Panc1 (cell line): ENCODE measurements at regions not wholly inside any gene's neighbourhood (a gene's known extent, or its start where the extent isn't known, plus 50 kb on each side); places are given as distances from the start of the nearest gene placed in this dataset.

Experiments used
- ATAC-seq: fragments of 200-7000 bp; cut with Tn5 transposase; 2 replicates; pipeline ENCODE4 v1.9.1; 2020; ENCODE audit warnings: mild to moderate bottlenecking, moderate library complexity
- BruUV-seq: library from RNA; stranded (reverse); fragments of 400-500 nt; replicated peaks from 2 replicates; lab custom pipeline; 2021; lab: Mats Ljungman, UMichigan
- CTCF ChIA-PET: fragments of 300-600 bp; sonication (Branson Sonifier 250); formaldehyde crosslinking; loops from one replicate; lab custom pipeline; 2022; ENCODE audit warnings: antibody characterized with exemption; lab: Charles Lee
- POLR2A ChIA-PET: fragments of 300-600 bp; sonication (Branson Sonifier 250); formaldehyde crosslinking; loops from one replicate; lab custom pipeline; 2022; ENCODE audit warnings: antibody characterized with exemption; lab: Charles Lee
- DNase-seq: peaks from one replicate; pipeline ENCODE4 v3.0.0-alpha.2; 2010; ENCODE audit warnings: low read depth, low spot score
- H3K27ac ChIP-seq: 2 replicates; pipeline ENCODE4 v1.5.1; 2011; ENCODE audit warnings: mild to moderate bottlenecking, low read length, inconsistent platforms
- H3K27me3 ChIP-seq: fragments of 200-500 bp; sonication (Bioruptor generic); 2 replicates; pipeline ENCODE4 v1.6.0; 2014; ENCODE audit warnings: low read length, inconsistent platforms; ENCODE audit not compliant: control insufficient read depth, insufficient read depth
- H3K36me3 ChIP-seq: fragments of 200-500 bp; sonication (Bioruptor generic); 2 replicates; pipeline ENCODE4 v1.5.1; 2014; ENCODE audit warnings: inconsistent platforms, mild to moderate bottlenecking, low read length, moderate library complexity; ENCODE audit not compliant: control insufficient read depth, insufficient read depth
- H3K4me1 ChIP-seq: 2 replicates; pipeline ENCODE4 v1.5.1; 2011; ENCODE audit warnings: inconsistent platforms, mild to moderate bottlenecking, low read length, moderate library complexity; ENCODE audit not compliant: control insufficient read depth, insufficient read depth
- H3K4me3 ChIP-seq, 2 experiments: 2 replicates each; pipeline ENCODE4 v1.5.1; 2011 to 2012; ENCODE audit warnings: low read depth in 2 of 2, low read length in 2 of 2, mild to moderate bottlenecking in 2 of 2, inconsistent platforms in 1 of 2, moderate library complexity in 1 of 2
- H3K9me3 ChIP-seq: fragments of 200-500 bp; sonication (Bioruptor generic); 2 replicates; pipeline ENCODE4 v1.5.1; 2014; ENCODE audit warnings: low read depth, mild to moderate bottlenecking, inconsistent platforms, low read length, moderate library complexity; ENCODE audit not compliant: control insufficient read depth, insufficient read depth
- CTCF ChIP-seq: fragments of 450-650 bp; IDR thresholded peaks from 2 replicates; pipeline ENCODE4 v1.5.1; 2017; ENCODE audit warnings: mild to moderate bottlenecking
- POLR2AphosphoS5 ChIP-seq: IDR thresholded peaks from 2 replicates; pipeline ENCODE4 v1.6.1; 2012; ENCODE audit warnings: mild to moderate bottlenecking, low read depth, low read length, moderate library complexity
- REST ChIP-seq, 2 experiments: IDR thresholded peaks; 2 replicates each; pipeline ENCODE4 v1.6.1; 2011 to 2012; ENCODE audit warnings: low read depth in 2 of 2, control low read depth in 1 of 2, low read length in 1 of 2, mild to moderate bottlenecking in 1 of 2, moderate library complexity in 1 of 2; ENCODE audit not compliant: insufficient read depth in 1 of 2
- SIN3A ChIP-seq: IDR thresholded peaks from 2 replicates; pipeline ENCODE4 v1.6.1; 2012; ENCODE audit warnings: low read depth, mild to moderate bottlenecking, low read length, moderate library complexity, borderline replicate concordance; ENCODE audit not compliant: insufficient read depth
- TCF7L2 ChIP-seq: IDR thresholded peaks from 2 replicates; pipeline ENCODE4 v1.6.1; 2011; ENCODE audit warnings: mild to moderate bottlenecking, low read depth, low read length, inconsistent platforms
- in situ Hi-C: cut with HindIII; loops from 2 replicates; pipeline ENCODE4 v1.10.0; 2016; ENCODE audit warnings: low sequenced_read_pairs, low pct_unique_long_range_greater_than_20kb
- intact Hi-C: fragments of 100-400 bp; cut with micrococcal nuclease; formaldehyde crosslinking; loops from one replicate; pipeline ENCODE4 v1.10.0; 2022; ENCODE audit not compliant: unreplicated experiment

- Histone ChIP-seq H3K27me3 (no peaks in the 10 kb centered on the region), H3K4me3 (no peak overlapping the region), H3K9me3 (no peaks in the 10 kb centered on the region), H3K27ac (no peak overlapping the region), H3K4me1 (no peaks in the 10 kb centered on the region), H3K36me3 (no peaks in the 10 kb centered on the region)
- in situ Hi-C loops, result no loop called here
- intact Hi-C loops, result no loop called here
- no peak for DNase-seq
- ChIA-PET CTCF (no interaction called here), POLR2A (no interaction called here)
- BruUV-seq, result no TSS peak
- TF ChIP-seq SIN3A (no peak), POLR2AphosphoS5 (no peak), REST (IDR thresholded peaks at IDR 0.05; ENCODE audit: insufficient read depth in 1 of 2, low read depth in 2 of 2, low read length in 1 of 2) (no peak), TCF7L2 (no peak), CTCF (no peak)
- ATAC-seq, result no peak
Observed at GRCh38 chr10:78185693-78186055, 152.0 kb downstream of the RPS24 start.

- POLR2A ChIA-PET, result no interaction called here
- CTCF ChIA-PET, result no interaction called here
- Histone ChIP-seq H3K36me3 (no peaks in the 10 kb centered on the region), H3K4me3 (no peak overlapping the region), H3K27me3 (no peaks in the 10 kb centered on the region), H3K4me1 (no peaks in the 10 kb centered on the region), H3K27ac (no peak overlapping the region), H3K9me3 (no peaks in the 10 kb centered on the region)
- in situ Hi-C loops (no loop called here), intact Hi-C loops (no loop called here)
- no peak for TF ChIP-seq REST (IDR thresholded peaks at IDR 0.05; ENCODE audit: insufficient read depth in 1 of 2, low read depth in 2 of 2, low read length in 1 of 2)
- no peak for TF ChIP-seq CTCF
- TF ChIP-seq SIN3A, result no peak
- no peak for TF ChIP-seq POLR2AphosphoS5
- TF ChIP-seq TCF7L2, result no peak
- ATAC-seq, result no peak
- DNase-seq, result no peak
- no TSS peak for BruUV-seq
Observed at GRCh38 chr10:78186572-78186971, 152.9 kb downstream of the RPS24 start.
